ENCODE measurements at regions not wholly inside any gene's neighbourhood (a gene's known extent, or its start where the extent isn't known, plus 50 kb on each side); places are given as distances from the start of the nearest gene placed in this dataset.

DNA sequence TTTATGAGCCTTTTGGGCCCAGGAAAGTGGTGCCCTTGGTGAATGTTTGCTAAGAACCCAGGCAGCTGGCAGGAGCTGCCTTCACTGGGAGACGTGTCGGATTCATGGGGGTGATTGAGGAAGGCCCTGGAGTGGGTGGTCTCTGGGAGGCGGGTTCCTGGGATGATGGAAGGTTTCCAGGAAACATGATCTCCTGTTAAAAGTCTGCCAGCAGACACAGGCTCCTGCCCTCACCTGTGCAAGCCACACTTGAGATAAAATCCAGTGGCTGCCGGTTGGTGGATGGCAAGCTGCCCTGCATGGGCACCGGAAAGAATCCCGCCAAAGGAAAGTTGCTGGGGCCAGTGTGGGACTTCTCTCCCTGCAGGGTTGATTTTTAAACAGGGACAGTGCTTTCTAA is 189.0 kb upstream of the CIBAR2 start:
- TF ChIP-seq POLR2AphosphoS5 (IDR thresholded peaks at IDR 0.05; ENCODE audit: low read depth, low read length) (no peak), POLR2A (IDR thresholded peaks at IDR 0.05; ENCODE audit: low read depth, low read length) (no peak)

All from GM12891 (cell line).